Lung (tissue), 11 donors: ENCODE measurements at regions not wholly inside any gene's neighbourhood (a gene's known extent, or its start where the extent isn't known, plus 50 kb on each side); places are given as distances from the start of the nearest gene placed in this dataset.
"Not testable (repeated sequence)": the region's sequence is repeated elsewhere in the genome, so short reads cannot be mapped to it uniquely, and the experiment has no call there.

Source experiments
- ATAC-seq: fragments of 200-7000 bp; cut with Tn5 transposase; one replicate; pipeline ENCODE4 v1.9.1; 2020; ENCODE audit warnings: moderate number of reproducible peaks; ENCODE audit not compliant: insufficient read depth, low FRiP score
- DNase-seq, 3 donors: peaks; one replicate each; pipeline ENCODE4 v3.0.0-alpha.2; 2013 to 2017
- H3K27ac ChIP-seq, 2 donors: one replicate each; pipeline ENCODE4 v1.5.1; 2013; ENCODE audit warnings: mild to moderate bottlenecking in 2 of 2, moderate library complexity in 2 of 2, control low read depth in 1 of 2, inconsistent platforms in 1 of 2, low read depth in 1 of 2, low read length in 1 of 2
- H3K27me3 ChIP-seq, 3 donors: one replicate each; pipeline ENCODE4 v1.5.1; 2013; ENCODE audit warnings: low read length in 2 of 3; ENCODE audit not compliant: control insufficient read depth in 3 of 3, insufficient read depth in 3 of 3
- H3K36me3 ChIP-seq, 4 donors: one replicate each; pipeline ENCODE4 v1.5.1; 2013; ENCODE audit warnings: low read length in 4 of 4, mild to moderate bottlenecking in 1 of 4, moderate library complexity in 1 of 4; ENCODE audit not compliant: control insufficient read depth in 4 of 4, insufficient read depth in 4 of 4
- H3K4me1 ChIP-seq, 5 donors: one replicate each; pipeline ENCODE4 v1.5.1; 2013; ENCODE audit warnings: low read length in 5 of 5, mild to moderate bottlenecking in 2 of 5, moderate library complexity in 1 of 5; ENCODE audit not compliant: control insufficient read depth in 5 of 5, insufficient read depth in 5 of 5
- H3K4me3 ChIP-seq: one replicate; pipeline ENCODE4 v1.5.1; 2013; ENCODE audit warnings: mild to moderate bottlenecking, control low read depth, moderate library complexity
- H3K9ac ChIP-seq, 2 donors: one replicate each; pipeline ENCODE4 v1.5.1; 2013; ENCODE audit warnings: low read length in 2 of 2, control low read depth in 1 of 2; ENCODE audit not compliant: insufficient read depth in 1 of 2
- H3K9me3 ChIP-seq, 4 donors: one replicate each; pipeline ENCODE4 v1.5.1; 2013; ENCODE audit warnings: low read length in 3 of 4, mild to moderate bottlenecking in 1 of 4, moderate library complexity in 1 of 4; ENCODE audit not compliant: control insufficient read depth in 4 of 4, insufficient read depth in 3 of 4
- CTCF ChIP-seq: IDR thresholded peaks from 2 replicates; pipeline ENCODE4 v1.5.1; 2012; ENCODE audit warnings: mild to moderate bottlenecking; ENCODE audit errors: control extremely low read depth, extremely low read depth
- WGBS, 2 donors: extraction: QIAGEN DNeasy Blood & Tissue Kit; methylation state at CpG; one replicate each; pipeline ENCODE4 v1.1.7; 2013; 5-methylcytosine and 5-hydroxymethylcytosine counted together
- donor health status: control.
- donor health status: control.
- donor health status: Bipolar disorder and iron deficiency.
- donor health status: healthy.
- donor health status: DM: yes; HTN: yes; CAD: no.

GRCh38 chr7:52749880-52750279 lies 285.6 kb upstream of the POM121L12 start:
- ATAC-seq (no peak), DNase-seq (no peak)
- H3K9me3 ChIP-seq, result peaks cover 0 to 3% (median 0%) of the 10 kb centered on the region in 4 donors
- no peaks in the 10 kb centered on the region for H3K36me3 ChIP-seq
- no peak overlapping the region for H3K9ac ChIP-seq
- TF ChIP-seq CTCF, result no peak
- no peak overlapping the region for H3K4me3 ChIP-seq
- no peaks in the 10 kb centered on the region for H3K4me1 ChIP-seq
- no peak overlapping the region for H3K27ac ChIP-seq
- H3K27me3 ChIP-seq, result no peaks in the 10 kb centered on the region
- WGBS, 2 donors, result 50 to 63% methylated on average over 4 of the region's 4 CpGs

GRCh38 chr7:52747817-52748216 lies 287.6 kb upstream of the POM121L12 start:
- Histone ChIP-seq H3K36me3 (no peaks in the 10 kb centered on the region), H3K4me1 (no peaks in the 10 kb centered on the region), H3K9me3 (peaks cover 0 to 3% (median 0%) of the 10 kb centered on the region in 4 donors), H3K4me3 (no peak overlapping the region), H3K27me3 (no peaks in the 10 kb centered on the region), H3K9ac (no peak overlapping the region), H3K27ac (no peak overlapping the region)
- ATAC-seq (no peak), DNase-seq (no peak)
- 64 to 65% methylated on average over 3 of the region's 3 CpGs for WGBS, 2 donors
- no peak for TF ChIP-seq CTCF

- Histone ChIP-seq H3K9me3 (peaks cover 0 to 3% (median 0%) of the 10 kb centered on the region in 4 donors), H3K4me3 (no peak overlapping the region), H3K27ac (no peak overlapping the region), H3K9ac (no peak overlapping the region), H3K4me1 (no peaks in the 10 kb centered on the region), H3K27me3 (no peaks in the 10 kb centered on the region), H3K36me3 (no peaks in the 10 kb centered on the region)
- WGBS, 2 donors, result 84 to 90% methylated on average over 2 of the region's 2 CpGs
- no peak for ATAC-seq
- DNase-seq, result no peak
- no peak for TF ChIP-seq CTCF
These were observed 293.7 kb upstream of the POM121L12 start for GRCh38 chr7:52741670-52742290.

GRCh38 chr7:52735656-52736055 lies 299.8 kb upstream of the POM121L12 start:
- no peak for TF ChIP-seq CTCF
- Histone ChIP-seq H3K9me3 (peaks cover 0 to 2% (median 0%) of the 10 kb centered on the region in 4 donors), H3K36me3 (no peaks in the 10 kb centered on the region), H3K4me3 (no peak overlapping the region), H3K27me3 (no peaks in the 10 kb centered on the region), H3K4me1 (no peaks in the 10 kb centered on the region), H3K27ac (no peak overlapping the region), H3K9ac (no peak overlapping the region)
- WGBS, 2 donors, result 78 to 84% methylated on average over 4 of the region's 4 CpGs
- DNase-seq, result no peak
- no peak for ATAC-seq

- WGBS, 2 donors, result 70 to 80% methylated on average over 4 to 5 of the region's 5 CpGs
- H3K9ac ChIP-seq, result not testable (repeated sequence)
These were observed 306.8 kb upstream of the POM121L12 start for GRCh38 chr7:52728683-52729082.

More at GRCh38 chr7:52728683-52729082, 306.8 kb upstream of the POM121L12 start:
- H3K27ac ChIP-seq, DNase-seq, H3K9me3 ChIP-seq, ATAC-seq, H3K4me3 ChIP-seq, H3K27me3 ChIP-seq, H3K36me3 ChIP-seq, H3K4me1 ChIP-seq: not testable (repeated sequence)
